Right atrium auricular region (tissue), 2 donors: ENCODE measurements at regions not wholly inside any gene's neighbourhood (a gene's known extent, or its start where the extent isn't known, plus 50 kb on each side); places are given as distances from the start of the nearest gene placed in this dataset.

Experiments used
- DNase-seq: peaks from one replicate; pipeline ENCODE4 v3.0.0-alpha.2; 2019; ENCODE audit warnings: low spot score
- H3K27ac ChIP-seq, 2 donors: fragments of 200-600 bp; sonication (generic); 1 replicate in 1 of 2; 2 replicates in 1 of 2; pipeline ENCODE4 v1.5.1; 2016 to 2019
- H3K27me3 ChIP-seq, 2 donors: fragments of 200-600 bp; sonication (generic); one replicate each; pipeline versions ENCODE4 v1.5.1 to v1.6.0; 2017 to 2019
- H3K36me3 ChIP-seq: fragments of 200-600 bp; sonication (generic); one replicate; pipeline ENCODE4 v1.5.1; 2016
- H3K4me1 ChIP-seq, 2 donors: fragments of 200-600 bp; sonication (generic); one replicate each; pipeline versions ENCODE4 v1.5.1 to v1.6.0; 2017 to 2019
- H3K4me3 ChIP-seq, 2 donors: fragments of 200-600 bp; sonication (generic); 1 replicate in 1 of 2; 2 replicates in 1 of 2; pipeline ENCODE4 v1.5.1; 2017 to 2019; ENCODE audit warnings: mild to moderate bottlenecking in 1 of 2, moderate library complexity in 1 of 2
- H3K9me3 ChIP-seq, 2 donors: fragments of 200-600 bp; sonication (generic); one replicate each; pipeline ENCODE4 v1.5.1; 2019
- CTCF ChIP-seq, 2 donors: fragments of 200-600 bp; sonication (generic); IDR thresholded peaks; one replicate each; pipeline ENCODE4 v1.5.1; 2019; ENCODE audit warnings: antibody characterized with exemption in 2 of 2

GRCh38 chr1:59124166-59124565, 172.7 kb upstream of the FGGY start:
- no peaks in the 10 kb centered on the region for H3K27me3 ChIP-seq
- no peak overlapping the region for H3K27ac ChIP-seq
- no peaks in the 10 kb centered on the region for H3K9me3 ChIP-seq
- no peak for TF ChIP-seq CTCF (IDR thresholded peaks at IDR 0.05)
- H3K4me3 ChIP-seq, result no peak overlapping the region
- no peak for DNase-seq
- no peaks in the 10 kb centered on the region for H3K36me3 ChIP-seq
- no peaks in the 10 kb centered on the region for H3K4me1 ChIP-seq

GRCh38 chr1:59125154-59125553, 171.7 kb upstream of the FGGY start:
- Histone ChIP-seq H3K9me3 (no peaks in the 10 kb centered on the region), H3K27me3 (no peaks in the 10 kb centered on the region), H3K4me3 (no peak overlapping the region), H3K27ac (no peak overlapping the region), H3K36me3 (no peaks in the 10 kb centered on the region), H3K4me1 (no peaks in the 10 kb centered on the region)
- no peak for DNase-seq
- no peak for TF ChIP-seq CTCF (IDR thresholded peaks at IDR 0.05)

GRCh38 chr1:59125676-59126320, 171.1 kb upstream of the FGGY start:
- Histone ChIP-seq H3K36me3 (no peaks in the 10 kb centered on the region), H3K4me3 (no peak overlapping the region), H3K4me1 (no peaks in the 10 kb centered on the region), H3K27me3 (no peaks in the 10 kb centered on the region), H3K27ac (no peak overlapping the region), H3K9me3 (no peaks in the 10 kb centered on the region)
- DNase-seq, result no peak
- TF ChIP-seq CTCF (IDR thresholded peaks at IDR 0.05), result no peak

- H3K4me1 ChIP-seq, result no peaks in the 10 kb centered on the region
- no peaks in the 10 kb centered on the region for H3K36me3 ChIP-seq
- no peak for DNase-seq
- H3K4me3 ChIP-seq, result no peak overlapping the region
- H3K27ac ChIP-seq, result no peak overlapping the region
- H3K27me3 ChIP-seq, result no peaks in the 10 kb centered on the region
- no peaks in the 10 kb centered on the region for H3K9me3 ChIP-seq
- TF ChIP-seq CTCF (IDR thresholded peaks at IDR 0.05), result no peak
Measured at GRCh38 chr1:59126366-59126765, 170.5 kb upstream of the FGGY start.

GRCh38 chr1:59128239-59128736, 168.6 kb upstream of the FGGY start:
- H3K4me1 ChIP-seq, result no peaks in the 10 kb centered on the region
- H3K9me3 ChIP-seq, result no peaks in the 10 kb centered on the region
- TF ChIP-seq CTCF (IDR thresholded peaks at IDR 0.05), result no peak
- H3K4me3 ChIP-seq, result no peak overlapping the region
- no peaks in the 10 kb centered on the region for H3K36me3 ChIP-seq
- DNase-seq, result no peak
- no peaks in the 10 kb centered on the region for H3K27me3 ChIP-seq
- no peak overlapping the region for H3K27ac ChIP-seq

GRCh38 chr1:59128784-59129227, 168.1 kb upstream of the FGGY start:
- H3K27me3 ChIP-seq, result no peaks in the 10 kb centered on the region
- H3K36me3 ChIP-seq, result no peaks in the 10 kb centered on the region
- H3K9me3 ChIP-seq, result no peaks in the 10 kb centered on the region
- H3K27ac ChIP-seq, result no peak overlapping the region
- no peaks in the 10 kb centered on the region for H3K4me1 ChIP-seq
- no peak for TF ChIP-seq CTCF (IDR thresholded peaks at IDR 0.05)
- H3K4me3 ChIP-seq, result no peak overlapping the region
- no peak for DNase-seq
